WERI-Rb-1 (cell line): ENCODE measurements at regions not wholly inside any gene's neighbourhood (a gene's known extent, or its start where the extent isn't known, plus 50 kb on each side); places are given as distances from the start of the nearest gene placed in this dataset.

Experiments used
- DNase-seq: peaks from one replicate; pipeline ENCODE4 v3.0.0-alpha.2; 2020
- H3K27ac ChIP-seq: fragments of 250-450 bp; sonication (Bioruptor Pico); 2 replicates; pipeline ENCODE4 v1.5.1; 2020; ENCODE audit warnings: mild to moderate bottlenecking, moderate library complexity
- H3K27me3 ChIP-seq: fragments of 250-450 bp; sonication (Bioruptor Pico); 2 replicates; pipeline ENCODE4 v1.5.1; 2021; ENCODE audit warnings: mild to moderate bottlenecking, low read depth, moderate library complexity; ENCODE audit not compliant: insufficient read depth, severe bottlenecking
- H3K36me3 ChIP-seq: fragments of 250-450 bp; sonication (Bioruptor Pico); 2 replicates; pipeline ENCODE4 v1.5.1; 2020; ENCODE audit warnings: mild to moderate bottlenecking, moderate library complexity
- H3K4me3 ChIP-seq: 2 replicates; pipeline ENCODE4 v1.5.1; 2011; ENCODE audit warnings: low read depth, mild to moderate bottlenecking, control low read depth, low read length
- H3K9me3 ChIP-seq: fragments of 250-450 bp; sonication (Bioruptor Pico); 2 replicates; pipeline ENCODE4 v1.5.1; 2021; ENCODE audit warnings: mild to moderate bottlenecking, moderate library complexity; ENCODE audit not compliant: severe bottlenecking
- CTCF ChIP-seq: IDR thresholded peaks from 2 replicates; pipeline ENCODE4 v1.5.1; 2011; ENCODE audit warnings: low read depth, mild to moderate bottlenecking, control low read depth, inconsistent platforms, low read length

- Histone ChIP-seq H3K27me3 (peaks cover 38% of the 10 kb centered on the region), H3K27ac (no peak overlapping the region), H3K36me3 (no peaks in the 10 kb centered on the region), H3K9me3 (no peaks in the 10 kb centered on the region), H3K4me3 (no peak overlapping the region)
- DNase-seq = no peak
- TF ChIP-seq CTCF = no peak
Measured at GRCh38 chr15:98063871-98064270, 103.4 kb downstream of the ARRDC4 start.

GRCh38 chr15:98067339-98067738, 106.8 kb downstream of the ARRDC4 start:
- no peaks in the 10 kb centered on the region for H3K9me3 ChIP-seq
- DNase-seq = no peak
- H3K27me3 ChIP-seq = peaks cover 63% of the 10 kb centered on the region
- H3K27ac ChIP-seq = no peak overlapping the region
- no peak overlapping the region for H3K4me3 ChIP-seq
- no peaks in the 10 kb centered on the region for H3K36me3 ChIP-seq
- no peak for TF ChIP-seq CTCF

- H3K9me3 ChIP-seq = no peaks in the 10 kb centered on the region
- H3K27me3 ChIP-seq = peaks cover 61% of the 10 kb centered on the region
- H3K36me3 ChIP-seq = no peaks in the 10 kb centered on the region
- TF ChIP-seq CTCF = no peak
- H3K4me3 ChIP-seq = no peak overlapping the region
- DNase-seq = no peak
- H3K27ac ChIP-seq = no peak overlapping the region
Measured at GRCh38 chr15:98069256-98069655, 108.8 kb downstream of the ARRDC4 start.

GRCh38 chr15:98070137-98070536, 109.6 kb downstream of the ARRDC4 start:
- Histone ChIP-seq H3K36me3 (no peaks in the 10 kb centered on the region), H3K27ac (no peak overlapping the region), H3K27me3 (peaks cover 58% of the 10 kb centered on the region), H3K4me3 (no peak overlapping the region), H3K9me3 (no peaks in the 10 kb centered on the region)
- DNase-seq = no peak
- TF ChIP-seq CTCF = no peak

- no peak overlapping the region for H3K27ac ChIP-seq
- no peak overlapping the region for H3K4me3 ChIP-seq
- TF ChIP-seq CTCF = no peak
- H3K9me3 ChIP-seq = no peaks in the 10 kb centered on the region
- peaks cover 60% of the 10 kb centered on the region for H3K27me3 ChIP-seq
- DNase-seq = no peak
- no peaks in the 10 kb centered on the region for H3K36me3 ChIP-seq
Measured at GRCh38 chr15:98071786-98072185, 111.3 kb downstream of the ARRDC4 start.

- Histone ChIP-seq H3K27ac (no peak overlapping the region), H3K9me3 (no peaks in the 10 kb centered on the region), H3K36me3 (no peaks in the 10 kb centered on the region), H3K27me3 (peaks cover 63% of the 10 kb centered on the region), H3K4me3 (no peak overlapping the region)
- no peak for DNase-seq
- no peak for TF ChIP-seq CTCF
Measured at GRCh38 chr15:98075441-98075840, 114.9 kb downstream of the ARRDC4 start.
